ENCODE measurements at regions not wholly inside any gene's neighbourhood (a gene's known extent, or its start where the extent isn't known, plus 50 kb on each side); places are given as distances from the start of the nearest gene placed in this dataset.

DNA sequence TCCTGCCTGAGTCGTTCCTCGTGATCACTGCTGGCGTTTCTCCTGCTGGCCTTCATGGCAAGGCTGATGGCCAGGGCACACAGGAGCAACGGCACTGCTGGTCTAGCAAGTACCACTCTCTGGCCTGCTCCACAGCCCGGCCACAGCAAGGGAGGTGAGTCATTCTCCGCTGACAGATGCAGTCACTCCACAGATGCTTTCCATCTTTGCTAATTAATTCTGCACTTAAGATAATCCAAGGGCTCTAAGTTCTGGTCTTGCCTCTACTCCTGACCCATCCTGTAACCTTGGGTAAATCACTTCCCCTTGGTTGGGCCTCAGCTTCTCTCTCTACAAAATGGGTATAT, 244.4 kb downstream of the RPS24 start:
- Mint-ChIP-seq H3K9me3 (ENCODE audit: unreplicated experiment) (no peaks in the 10 kb centered on the region), H3K36me3 (ENCODE audit: insufficient read depth, unreplicated experiment) (no peaks in the 10 kb centered on the region), H3K27me3 (ENCODE audit: insufficient read depth, unreplicated experiment) (peaks cover 79% of the 10 kb centered on the region), H3K4me3 (ENCODE audit: unreplicated experiment) (no peak overlapping the region), H3K4me1 (ENCODE audit: insufficient read depth, unreplicated experiment) (no peaks in the 10 kb centered on the region), H3K27ac (ENCODE audit: low read depth, unreplicated experiment) (no peak overlapping the region)
- intact Hi-C loops (cut with micrococcal nuclease) = no loop called here
- POLR2A ChIA-PET = no interaction called here
- TF ChIP-seq, protein P1, sequence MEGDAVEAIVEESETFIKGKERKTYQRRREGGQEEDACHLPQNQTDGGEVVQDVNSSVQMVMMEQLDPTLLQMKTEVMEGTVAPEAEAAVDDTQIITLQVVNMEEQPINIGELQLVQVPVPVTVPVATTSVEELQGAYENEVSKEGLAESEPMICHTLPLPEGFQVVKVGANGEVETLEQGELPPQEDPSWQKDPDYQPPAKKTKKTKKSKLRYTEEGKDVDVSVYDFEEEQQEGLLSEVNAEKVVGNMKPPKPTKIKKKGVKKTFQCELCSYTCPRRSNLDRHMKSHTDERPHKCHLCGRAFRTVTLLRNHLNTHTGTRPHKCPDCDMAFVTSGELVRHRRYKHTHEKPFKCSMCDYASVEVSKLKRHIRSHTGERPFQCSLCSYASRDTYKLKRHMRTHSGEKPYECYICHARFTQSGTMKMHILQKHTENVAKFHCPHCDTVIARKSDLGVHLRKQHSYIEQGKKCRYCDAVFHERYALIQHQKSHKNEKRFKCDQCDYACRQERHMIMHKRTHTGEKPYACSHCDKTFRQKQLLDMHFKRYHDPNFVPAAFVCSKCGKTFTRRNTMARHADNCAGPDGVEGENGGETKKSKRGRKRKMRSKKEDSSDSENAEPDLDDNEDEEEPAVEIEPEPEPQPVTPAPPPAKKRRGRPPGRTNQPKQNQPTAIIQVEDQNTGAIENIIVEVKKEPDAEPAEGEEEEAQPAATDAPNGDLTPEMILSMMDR (IDR thresholded peaks at IDR 0.05; ENCODE audit: unreplicated experiment) = no peak
- BruUV-seq (replicated peaks) = no TSS peak
- DNase-seq (ENCODE audit: unreplicated experiment) = no peak
- CTCF ChIA-PET = interaction anchor here (0.5 kb wide), 1 partner anchor 231 kb away, joined by 3 read pairs; no protein-coding TSS in a partner anchor

DNA sequence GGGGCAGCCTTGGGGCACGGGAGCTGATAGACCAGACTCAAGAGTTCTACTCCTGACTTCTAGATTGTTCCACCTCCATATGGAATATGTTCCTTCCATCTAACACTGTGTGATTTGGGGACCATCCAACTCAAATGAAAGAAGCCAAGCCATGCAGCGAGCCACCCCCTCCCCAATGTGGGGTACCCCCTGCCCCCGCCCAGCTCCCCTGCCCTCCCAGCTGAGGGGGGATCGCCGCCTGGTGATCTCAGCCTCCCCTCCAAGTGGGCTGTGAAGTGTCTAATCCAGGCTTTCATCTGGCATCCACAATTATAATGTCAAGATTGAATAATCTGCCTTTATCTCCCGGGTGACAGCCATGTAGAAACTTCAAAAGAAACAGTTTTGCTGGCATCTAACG, 246.1 kb downstream of the RPS24 start:
- no TSS peak for BruUV-seq (replicated peaks)
- ChIA-PET CTCF (no interaction called here), POLR2A (no interaction called here)
- intact Hi-C loops (cut with micrococcal nuclease) = no loop called here
- H3K9me3 Mint-ChIP-seq (ENCODE audit: unreplicated experiment) = no peaks in the 10 kb centered on the region
- no peak overlapping the region for H3K4me3 Mint-ChIP-seq (ENCODE audit: unreplicated experiment)
- H3K27me3 Mint-ChIP-seq (ENCODE audit: insufficient read depth, unreplicated experiment) = peaks cover 75% of the 10 kb centered on the region
- DNase-seq (ENCODE audit: unreplicated experiment) = no peak
- no peak overlapping the region for H3K27ac Mint-ChIP-seq (ENCODE audit: low read depth, unreplicated experiment)
- H3K4me1 Mint-ChIP-seq (ENCODE audit: insufficient read depth, unreplicated experiment) = no peaks in the 10 kb centered on the region
- H3K36me3 Mint-ChIP-seq (ENCODE audit: insufficient read depth, unreplicated experiment) = no peaks in the 10 kb centered on the region
- TF ChIP-seq, protein P1 (IDR thresholded peaks at IDR 0.05; ENCODE audit: unreplicated experiment) = no peak

DNA sequence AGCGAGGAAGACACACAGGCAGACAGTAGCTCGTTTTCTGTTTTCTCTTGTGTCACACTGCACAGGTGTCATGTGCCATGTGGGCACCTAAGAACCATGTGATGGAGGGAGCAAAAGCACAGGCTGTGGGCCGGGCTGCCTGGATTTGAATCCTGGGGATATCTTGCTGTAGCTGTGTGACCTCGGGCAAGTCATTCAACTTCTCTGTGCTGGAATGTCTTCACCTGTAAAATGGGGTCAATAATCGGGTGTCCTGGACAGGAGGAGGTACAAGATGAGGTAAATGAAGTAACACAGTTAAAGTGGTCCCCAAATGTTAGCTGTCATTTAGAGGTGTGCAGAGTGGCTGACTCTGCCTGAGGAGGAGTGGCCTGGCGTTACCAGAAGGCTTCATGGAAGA, 246.9 kb downstream of the RPS24 start:
- Mint-ChIP-seq H3K27ac (ENCODE audit: low read depth, unreplicated experiment) (no peak overlapping the region), H3K27me3 (ENCODE audit: insufficient read depth, unreplicated experiment) (peaks cover 69% of the 10 kb centered on the region), H3K4me3 (ENCODE audit: unreplicated experiment) (no peak overlapping the region), H3K4me1 (ENCODE audit: insufficient read depth, unreplicated experiment) (no peaks in the 10 kb centered on the region), H3K9me3 (ENCODE audit: unreplicated experiment) (no peaks in the 10 kb centered on the region), H3K36me3 (ENCODE audit: insufficient read depth, unreplicated experiment) (no peaks in the 10 kb centered on the region)
- BruUV-seq (replicated peaks) = no TSS peak
- TF ChIP-seq, protein P1 (IDR thresholded peaks at IDR 0.05; ENCODE audit: unreplicated experiment) = no peak
- DNase-seq (ENCODE audit: unreplicated experiment) = no peak
- ChIA-PET POLR2A (interaction anchor here (0.6 kb wide), 1 partner anchor 8 kb away, joined by 3 read pairs; no protein-coding TSS in a partner anchor), CTCF (interaction anchor here (0.7 kb wide), 1 partner anchor 319 kb away, joined by 3 read pairs; no protein-coding TSS in a partner anchor)
- intact Hi-C loops (cut with micrococcal nuclease) = no loop called here

DNA sequence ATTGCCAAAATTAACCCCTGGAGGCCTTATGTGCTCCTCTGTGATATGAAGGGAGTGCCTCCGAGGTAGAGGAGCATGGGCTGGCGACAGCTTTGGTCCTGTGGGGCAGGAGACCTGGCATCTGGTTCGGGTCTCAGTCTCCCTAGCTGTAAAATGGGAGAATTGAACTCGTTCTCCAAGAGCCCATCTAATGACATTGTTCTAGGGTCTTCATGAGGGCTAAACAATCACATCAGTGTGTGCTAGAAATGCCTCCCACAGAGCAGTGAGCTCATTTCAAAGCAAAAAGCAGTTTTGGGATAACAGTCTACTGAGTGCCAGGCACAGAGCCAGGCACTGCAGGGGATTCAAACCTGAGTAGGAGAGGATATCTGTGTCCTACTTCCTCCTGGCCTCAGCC, 248.0 kb downstream of the RPS24 start:
- H3K27me3 Mint-ChIP-seq (ENCODE audit: insufficient read depth, unreplicated experiment) = peaks cover 59% of the 10 kb centered on the region
- intact Hi-C loops (cut with micrococcal nuclease) = no loop called here
- TF ChIP-seq, protein P1 (IDR thresholded peaks at IDR 0.05; ENCODE audit: unreplicated experiment) = no peak
- DNase-seq (ENCODE audit: unreplicated experiment) = no peak
- ChIA-PET POLR2A (interaction anchor here (1.0 kb wide), 1 partner anchor 19 kb away, joined by 3 read pairs; no protein-coding TSS in a partner anchor), CTCF (no interaction called here)
- no peak overlapping the region for H3K27ac Mint-ChIP-seq (ENCODE audit: low read depth, unreplicated experiment)
- H3K36me3 Mint-ChIP-seq (ENCODE audit: insufficient read depth, unreplicated experiment) = no peaks in the 10 kb centered on the region
- no TSS peak for BruUV-seq (replicated peaks)
- H3K4me1 Mint-ChIP-seq (ENCODE audit: insufficient read depth, unreplicated experiment) = no peaks in the 10 kb centered on the region
- H3K9me3 Mint-ChIP-seq (ENCODE audit: unreplicated experiment) = no peaks in the 10 kb centered on the region
- H3K4me3 Mint-ChIP-seq (ENCODE audit: unreplicated experiment) = no peak overlapping the region

Measured in MCF 10A (cell line).